ENCODE measurements at regions not wholly inside any gene's neighbourhood (a gene's known extent, or its start where the extent isn't known, plus 50 kb on each side); places are given as distances from the start of the nearest gene placed in this dataset.

DNA sequence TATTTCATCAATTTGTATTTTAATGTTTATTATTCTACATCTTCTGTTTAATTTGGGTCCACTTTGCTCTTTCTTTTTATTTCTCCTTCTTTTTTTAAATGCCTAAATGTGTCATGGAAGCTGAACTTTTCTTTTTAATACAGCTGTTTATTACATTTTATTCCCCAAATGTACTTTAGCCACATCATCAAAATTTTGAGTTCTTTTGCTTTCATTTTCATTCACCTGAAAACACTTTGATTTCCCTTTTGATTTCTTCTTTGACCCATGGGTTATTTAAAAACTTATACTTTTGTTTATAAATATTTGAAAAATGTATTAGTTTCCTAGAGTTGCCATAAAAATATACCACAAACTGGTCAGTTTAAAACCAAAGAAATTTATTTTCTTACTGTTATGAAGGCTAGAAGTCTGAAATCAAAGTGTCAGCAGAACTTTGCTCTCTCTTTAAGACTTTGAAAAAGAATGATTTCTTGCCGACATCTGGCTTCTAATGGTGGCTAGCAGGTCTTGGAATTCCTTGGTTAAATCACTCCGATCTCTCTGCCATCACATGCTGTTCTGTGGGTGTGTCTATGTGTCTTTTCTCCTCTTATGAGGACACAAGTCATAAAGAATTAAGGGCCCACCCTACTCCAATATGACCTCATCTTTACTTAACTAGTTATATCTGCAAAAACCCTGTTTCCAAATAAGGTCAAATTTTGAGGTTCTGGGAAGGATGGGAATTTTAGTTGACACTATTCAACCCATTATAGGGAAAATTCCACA is 225.5 kb downstream of the ANKRD7 start:
- Histone ChIP-seq H3K27me3 (ENCODE audit: low read depth) (0 out of 2 replicates have a peak, but pooled peaks cover 2% of the 10 kb centered on the region), H3K4me1 (no peaks in the 10 kb centered on the region), H3K36me3 (replicated peaks) (no peaks in the 10 kb centered on the region), H3K9me3 (no peaks in the 10 kb centered on the region), H3K4me3 (no peak overlapping the region)
- in situ Hi-C loops (cut with MboI; ENCODE audit: low sequenced_read_pairs): no loop called here
- DNase-seq (ENCODE audit: low spot score in 2 of 2): no peak

DNA sequence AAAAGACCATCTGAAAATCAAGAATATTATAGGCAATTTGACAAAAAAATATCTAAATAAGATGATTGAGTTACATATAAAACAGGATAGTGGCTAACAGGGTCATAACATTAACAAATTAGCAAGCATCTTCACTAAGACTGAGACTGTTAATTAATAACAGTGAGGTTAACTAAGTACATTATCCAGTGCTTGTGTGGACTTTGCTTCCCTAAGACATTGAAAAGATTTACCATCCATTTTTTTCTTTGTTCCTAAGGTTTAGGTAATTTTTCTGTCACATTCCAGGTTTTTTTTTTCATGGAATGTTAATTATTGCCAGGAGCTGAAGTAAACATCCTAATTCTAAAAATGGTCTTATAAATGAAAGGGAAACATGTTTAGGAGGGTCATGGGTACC is 227.6 kb downstream of the ANKRD7 start:
- Histone ChIP-seq H3K27me3 (ENCODE audit: low read depth) (0 out of 2 replicates have a peak, but pooled peaks cover 2% of the 10 kb centered on the region), H3K9me3 (no peaks in the 10 kb centered on the region), H3K36me3 (replicated peaks) (no peaks in the 10 kb centered on the region), H3K4me1 (no peaks in the 10 kb centered on the region), H3K4me3 (no peak overlapping the region)
- no peak for DNase-seq (ENCODE audit: low spot score in 2 of 2)
- in situ Hi-C loops (cut with MboI; ENCODE audit: low sequenced_read_pairs): no loop called here

DNA sequence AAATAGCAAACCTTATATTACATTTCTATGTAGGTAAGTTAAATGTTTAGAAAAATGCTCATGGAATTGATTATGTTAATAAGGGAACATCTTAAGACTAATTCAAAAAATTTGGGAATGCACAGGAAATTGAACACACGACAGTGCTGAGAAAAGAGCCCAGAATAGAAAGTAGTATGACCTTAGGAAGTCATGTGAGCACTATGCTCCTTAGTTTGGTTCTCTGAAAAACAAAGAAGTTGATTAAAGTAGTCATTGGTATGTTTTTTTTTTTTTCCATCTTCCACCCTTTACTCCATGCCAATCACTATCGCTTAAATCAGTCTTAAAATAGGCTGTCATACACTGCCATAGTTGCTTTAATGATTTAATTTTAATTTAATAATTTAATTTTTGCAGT is 242.9 kb downstream of the ANKRD7 start:
- no peaks in the 10 kb centered on the region for H3K4me1 ChIP-seq
- H3K27me3 ChIP-seq (ENCODE audit: low read depth): no peaks in the 10 kb centered on the region
- DNase-seq (ENCODE audit: low spot score in 2 of 2): no peak
- H3K4me3 ChIP-seq: no peak overlapping the region
- no peaks in the 10 kb centered on the region for H3K9me3 ChIP-seq
- H3K36me3 ChIP-seq (replicated peaks): no peaks in the 10 kb centered on the region
- in situ Hi-C loops (cut with MboI; ENCODE audit: low sequenced_read_pairs): no loop called here

DNA sequence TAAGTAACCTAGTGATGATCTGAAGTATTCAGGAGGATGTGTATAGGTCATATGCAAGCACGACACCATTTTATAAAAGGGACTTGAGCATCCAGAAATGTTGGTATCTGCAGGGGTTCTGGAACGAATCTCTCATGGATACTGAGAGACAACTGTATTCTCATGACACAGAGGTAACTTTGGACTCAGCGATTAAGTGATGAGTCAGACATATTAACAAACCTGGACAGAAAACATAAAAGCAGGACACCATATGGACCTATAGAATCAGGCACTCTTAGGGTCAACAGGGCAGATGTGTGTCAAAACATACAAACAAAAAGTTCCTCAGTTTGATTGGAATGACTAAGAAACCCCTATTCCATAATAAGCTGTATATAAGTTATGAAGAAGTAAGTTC is 248.1 kb downstream of the ANKRD7 start:
- DNase-seq (ENCODE audit: low spot score in 2 of 2): no peak
- Histone ChIP-seq H3K36me3 (replicated peaks) (no peaks in the 10 kb centered on the region), H3K9me3 (no peaks in the 10 kb centered on the region), H3K27me3 (ENCODE audit: low read depth) (no peaks in the 10 kb centered on the region), H3K4me3 (no peak overlapping the region), H3K4me1 (no peaks in the 10 kb centered on the region)
- in situ Hi-C loops (cut with MboI; ENCODE audit: low sequenced_read_pairs): no loop called here

DNA sequence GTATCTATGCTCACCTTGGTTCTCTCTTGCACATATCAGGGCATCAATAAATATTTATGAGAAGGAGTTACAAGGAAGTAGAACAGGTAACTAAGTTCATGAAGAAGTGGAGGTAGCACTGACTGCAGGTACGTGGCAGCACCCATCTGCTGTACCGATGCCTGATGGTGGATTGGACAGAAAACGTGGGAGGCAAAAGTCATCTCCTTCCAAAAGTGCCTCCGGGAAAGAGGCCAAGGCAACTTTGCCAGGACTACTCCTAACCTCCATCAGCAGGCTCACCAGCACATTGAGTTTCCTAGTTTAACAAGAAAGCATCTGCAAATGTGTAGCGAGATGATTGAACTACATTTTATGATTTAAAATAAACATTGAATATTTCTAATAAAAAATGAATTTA is 248.8 kb downstream of the ANKRD7 start:
- H3K27me3 ChIP-seq (ENCODE audit: low read depth): no peaks in the 10 kb centered on the region
- no peak overlapping the region for H3K4me3 ChIP-seq
- no peaks in the 10 kb centered on the region for H3K9me3 ChIP-seq
- H3K4me1 ChIP-seq: no peaks in the 10 kb centered on the region
- no peak for DNase-seq (ENCODE audit: low spot score in 2 of 2)
- no peaks in the 10 kb centered on the region for H3K36me3 ChIP-seq (replicated peaks)
- in situ Hi-C loops (cut with MboI; ENCODE audit: low sequenced_read_pairs): no loop called here

DNA sequence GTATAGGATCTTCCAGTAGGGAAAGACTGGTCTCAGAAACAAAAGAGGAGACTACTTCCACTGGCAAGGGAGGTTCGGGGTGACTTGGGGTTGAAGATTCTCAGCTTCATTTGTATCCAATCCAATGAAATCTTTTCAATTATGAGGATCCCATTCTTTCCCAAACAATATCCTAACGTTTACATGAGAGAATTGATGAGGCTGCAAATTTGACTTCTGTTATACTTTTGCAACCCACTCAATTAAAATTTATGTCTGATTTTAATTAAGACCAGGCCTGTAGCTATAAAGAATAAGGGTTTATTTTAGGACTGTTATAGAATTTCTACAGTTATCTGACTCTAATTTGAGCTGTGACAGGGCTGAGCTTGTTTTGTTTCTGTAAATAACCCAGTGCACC is 251.5 kb downstream of the ANKRD7 start:
- H3K4me1 ChIP-seq: no peaks in the 10 kb centered on the region
- DNase-seq (ENCODE audit: low spot score in 2 of 2): no peak
- in situ Hi-C loops (cut with MboI; ENCODE audit: low sequenced_read_pairs): no loop called here
- no peak overlapping the region for H3K4me3 ChIP-seq
- no peaks in the 10 kb centered on the region for H3K9me3 ChIP-seq
- H3K36me3 ChIP-seq (replicated peaks): no peaks in the 10 kb centered on the region
- H3K27me3 ChIP-seq (ENCODE audit: low read depth): no peaks in the 10 kb centered on the region

DNA sequence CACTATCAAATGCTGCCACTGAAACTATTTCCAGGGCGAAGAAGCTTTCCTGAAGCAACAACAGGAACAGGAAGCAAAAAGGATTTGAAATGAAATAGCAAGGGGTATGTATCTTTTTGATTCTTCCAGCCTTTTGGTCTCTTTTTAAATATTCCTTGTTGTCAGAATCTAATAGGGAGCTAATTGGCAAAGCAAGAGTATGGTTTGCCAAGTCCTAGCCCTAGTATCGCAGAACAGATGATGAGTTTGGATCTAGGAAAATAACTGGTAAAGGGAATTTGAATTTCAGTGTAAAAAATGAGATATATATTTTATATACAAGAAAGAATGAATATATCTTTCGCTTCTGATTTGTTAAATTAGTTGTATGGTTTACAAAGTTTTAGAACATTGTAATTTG is 252.5 kb downstream of the ANKRD7 start:
- in situ Hi-C loops (cut with MboI; ENCODE audit: low sequenced_read_pairs): no loop called here
- no peaks in the 10 kb centered on the region for H3K36me3 ChIP-seq (replicated peaks)
- H3K27me3 ChIP-seq (ENCODE audit: low read depth): no peaks in the 10 kb centered on the region
- no peak for DNase-seq (ENCODE audit: low spot score in 2 of 2)
- H3K9me3 ChIP-seq: no peaks in the 10 kb centered on the region
- H3K4me1 ChIP-seq: no peaks in the 10 kb centered on the region
- H3K4me3 ChIP-seq: no peak overlapping the region

DNA sequence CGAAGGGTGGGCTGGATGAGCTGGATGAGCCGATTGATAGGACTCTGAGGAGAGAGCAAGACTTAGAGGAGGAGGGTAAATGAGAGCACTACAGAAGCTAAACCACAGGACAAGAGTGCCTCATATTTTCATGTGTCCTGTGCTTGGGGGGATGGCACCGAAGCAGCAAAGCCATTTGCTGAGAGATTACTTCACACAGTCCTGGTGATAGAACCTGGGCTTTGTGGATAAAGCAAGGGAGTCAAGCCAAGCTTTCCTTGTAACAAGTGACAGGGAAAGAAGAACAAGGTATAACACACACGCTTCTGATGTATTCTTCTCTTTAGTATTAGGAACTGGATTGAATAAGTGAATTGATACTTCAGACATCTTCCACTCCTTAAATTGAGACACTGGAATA is 253.7 kb downstream of the ANKRD7 start:
- DNase-seq (ENCODE audit: low spot score in 2 of 2): no peak
- H3K27me3 ChIP-seq (ENCODE audit: low read depth): no peaks in the 10 kb centered on the region
- no peaks in the 10 kb centered on the region for H3K9me3 ChIP-seq
- no peak overlapping the region for H3K4me3 ChIP-seq
- in situ Hi-C loops (cut with MboI; ENCODE audit: low sequenced_read_pairs): no loop called here
- no peaks in the 10 kb centered on the region for H3K4me1 ChIP-seq
- H3K36me3 ChIP-seq (replicated peaks): no peaks in the 10 kb centered on the region

DNA sequence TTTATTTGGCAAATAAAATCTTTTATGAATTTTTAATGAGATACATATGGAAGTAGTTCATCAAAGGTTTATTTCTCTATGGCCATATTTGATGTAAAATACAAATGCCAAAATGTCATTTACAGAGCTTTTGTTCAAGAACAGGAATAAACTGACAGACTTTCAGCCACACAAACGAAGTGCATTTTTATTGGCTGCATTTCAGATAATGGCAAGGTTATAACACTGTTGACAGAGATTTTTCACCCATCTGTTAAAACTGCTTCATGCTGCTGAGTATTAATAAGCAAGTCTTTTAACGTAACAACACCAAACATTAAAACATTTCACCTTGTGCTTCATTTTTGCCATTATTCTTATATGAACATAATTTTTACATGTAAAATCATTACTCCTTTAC is 254.4 kb downstream of the ANKRD7 start:
- Histone ChIP-seq H3K4me1 (no peaks in the 10 kb centered on the region), H3K36me3 (replicated peaks) (no peaks in the 10 kb centered on the region), H3K9me3 (no peaks in the 10 kb centered on the region), H3K27me3 (ENCODE audit: low read depth) (no peaks in the 10 kb centered on the region), H3K4me3 (no peak overlapping the region)
- in situ Hi-C loops (cut with MboI; ENCODE audit: low sequenced_read_pairs): no loop called here
- no peak for DNase-seq (ENCODE audit: low spot score in 2 of 2)

DNA sequence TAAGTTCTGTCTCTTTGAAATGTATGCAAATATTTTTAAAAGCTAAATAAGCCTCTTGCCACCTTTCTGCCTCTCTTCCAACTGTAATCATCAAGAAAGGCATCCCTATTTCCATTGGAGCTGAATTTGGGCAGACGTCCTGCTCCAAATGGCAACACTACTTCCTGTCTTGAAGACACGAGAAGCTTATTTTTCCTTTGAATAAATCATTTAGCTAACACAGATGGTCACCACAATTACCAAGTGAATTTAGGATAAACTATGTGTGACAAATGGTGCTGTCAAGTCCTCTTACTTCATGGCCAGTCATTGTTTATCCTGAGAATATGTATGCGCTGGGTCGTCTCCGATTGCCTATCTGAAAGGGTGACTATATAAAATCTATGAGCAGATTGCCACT is 268.0 kb downstream of the ANKRD7 start:
- Histone ChIP-seq H3K27me3 (ENCODE audit: low read depth) (no peaks in the 10 kb centered on the region), H3K4me3 (no peak overlapping the region), H3K4me1 (no peaks in the 10 kb centered on the region), H3K36me3 (replicated peaks) (no peaks in the 10 kb centered on the region), H3K9me3 (no peaks in the 10 kb centered on the region)
- in situ Hi-C loops (cut with MboI; ENCODE audit: low sequenced_read_pairs): no loop called here
- DNase-seq (ENCODE audit: low spot score in 2 of 2): no peak

DNA sequence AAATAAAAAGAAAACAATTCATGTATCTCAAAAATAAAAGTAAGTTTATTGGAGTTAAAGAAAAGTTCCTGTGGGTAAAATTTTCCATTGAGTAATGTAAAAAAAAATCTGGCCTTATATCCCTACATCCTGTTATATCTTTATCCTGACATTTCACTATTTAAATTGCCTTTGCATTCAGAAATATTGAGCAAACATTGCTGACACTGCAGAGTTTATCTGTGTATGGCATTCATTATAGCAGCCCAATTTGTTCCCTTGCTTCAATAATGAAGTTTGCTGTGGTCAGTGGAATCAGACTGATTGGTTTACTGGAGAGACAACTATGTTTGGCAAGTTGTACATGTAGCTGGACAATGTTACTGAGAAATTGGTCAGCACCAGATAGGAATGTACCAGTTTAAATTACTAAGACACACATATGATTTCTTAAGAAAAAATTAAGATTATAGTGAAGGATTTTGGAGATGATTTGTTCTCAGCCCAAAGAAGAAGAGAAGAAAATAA is 271.7 kb downstream of the ANKRD7 start:
- in situ Hi-C loops (cut with MboI; ENCODE audit: low sequenced_read_pairs): no loop called here
- no peaks in the 10 kb centered on the region for H3K4me1 ChIP-seq
- no peaks in the 10 kb centered on the region for H3K27me3 ChIP-seq (ENCODE audit: low read depth)
- H3K4me3 ChIP-seq: no peak overlapping the region
- DNase-seq (ENCODE audit: low spot score in 2 of 2): no peak
- H3K9me3 ChIP-seq: no peaks in the 10 kb centered on the region
- H3K36me3 ChIP-seq (replicated peaks): no peaks in the 10 kb centered on the region

DNA sequence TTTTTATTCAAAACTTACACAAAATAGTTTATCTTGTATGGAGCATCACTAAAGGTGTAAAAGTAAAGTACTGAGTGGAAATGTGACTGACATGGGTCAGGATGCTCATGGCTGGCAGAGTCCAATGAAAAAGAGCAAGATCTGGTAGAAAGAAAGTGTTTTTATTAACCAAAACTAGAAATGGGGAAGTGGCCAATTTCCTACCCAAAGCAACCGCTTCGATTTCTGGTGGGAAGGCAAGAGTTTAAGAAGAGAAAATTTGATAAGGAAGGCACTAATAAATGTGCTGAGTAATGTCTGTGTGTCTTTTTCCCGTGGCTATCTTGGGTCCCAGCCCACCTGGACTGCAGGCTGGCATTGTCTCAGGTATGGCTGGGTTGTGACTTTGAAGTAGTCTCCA is 277.7 kb downstream of the ANKRD7 start:
- in situ Hi-C loops (cut with MboI; ENCODE audit: low sequenced_read_pairs): no loop called here
- no peaks in the 10 kb centered on the region for H3K36me3 ChIP-seq (replicated peaks)
- H3K27me3 ChIP-seq (ENCODE audit: low read depth): no peaks in the 10 kb centered on the region
- H3K4me3 ChIP-seq: no peak overlapping the region
- DNase-seq (ENCODE audit: low spot score in 2 of 2): no peak
- no peaks in the 10 kb centered on the region for H3K9me3 ChIP-seq
- H3K4me1 ChIP-seq: no peaks in the 10 kb centered on the region

DNA sequence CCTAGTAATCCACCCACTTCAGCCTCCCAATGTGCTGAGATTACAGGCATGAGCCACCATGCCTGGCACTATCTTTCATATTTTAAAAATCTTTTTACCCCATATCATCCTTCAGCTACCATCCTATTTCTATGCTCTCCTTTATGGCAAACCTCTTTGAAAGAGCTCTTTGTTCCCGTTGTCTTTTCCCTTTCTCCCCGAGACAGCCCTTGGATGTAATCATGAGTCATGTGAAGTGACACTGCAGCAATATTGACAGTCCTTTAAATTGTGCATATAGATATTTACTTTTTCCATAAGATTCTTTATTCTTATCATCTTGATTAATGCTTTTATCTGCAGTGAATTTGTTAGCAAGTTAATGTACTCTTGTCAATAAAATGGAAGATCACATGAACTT is 286.6 kb downstream of the ANKRD7 start:
- no peaks in the 10 kb centered on the region for H3K36me3 ChIP-seq (replicated peaks)
- DNase-seq (ENCODE audit: low spot score in 2 of 2): no peak
- no peaks in the 10 kb centered on the region for H3K27me3 ChIP-seq (ENCODE audit: low read depth)
- in situ Hi-C loops (cut with MboI; ENCODE audit: low sequenced_read_pairs): no loop called here
- H3K4me3 ChIP-seq: no peak overlapping the region
- H3K4me1 ChIP-seq: no peaks in the 10 kb centered on the region
- no peaks in the 10 kb centered on the region for H3K9me3 ChIP-seq

DNA sequence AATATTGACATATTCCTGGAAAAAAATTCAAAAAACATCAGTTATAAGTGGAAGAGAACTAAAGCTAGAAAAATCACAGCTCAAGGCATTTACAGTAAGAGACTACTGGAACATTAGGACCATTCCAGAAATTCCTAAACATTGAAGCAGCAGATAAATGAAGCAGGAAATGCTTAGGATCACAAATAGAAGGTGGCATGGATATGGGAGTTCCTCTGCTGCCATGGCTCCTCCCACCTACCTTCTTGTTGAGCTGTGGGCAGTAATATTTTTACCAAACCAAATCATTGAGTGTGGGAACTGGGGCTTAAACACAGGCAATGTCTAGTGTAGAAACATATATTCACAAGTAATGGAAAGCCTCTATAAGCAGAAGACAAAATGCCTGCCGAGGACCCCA is 292.8 kb downstream of the ANKRD7 start:
- Histone ChIP-seq H3K4me3 (no peak overlapping the region), H3K27me3 (ENCODE audit: low read depth) (no peaks in the 10 kb centered on the region), H3K9me3 (no peaks in the 10 kb centered on the region), H3K4me1 (no peaks in the 10 kb centered on the region), H3K36me3 (replicated peaks) (no peaks in the 10 kb centered on the region)
- no peak for DNase-seq (ENCODE audit: low spot score in 2 of 2)
- in situ Hi-C loops (cut with MboI; ENCODE audit: low sequenced_read_pairs): no loop called here

DNA sequence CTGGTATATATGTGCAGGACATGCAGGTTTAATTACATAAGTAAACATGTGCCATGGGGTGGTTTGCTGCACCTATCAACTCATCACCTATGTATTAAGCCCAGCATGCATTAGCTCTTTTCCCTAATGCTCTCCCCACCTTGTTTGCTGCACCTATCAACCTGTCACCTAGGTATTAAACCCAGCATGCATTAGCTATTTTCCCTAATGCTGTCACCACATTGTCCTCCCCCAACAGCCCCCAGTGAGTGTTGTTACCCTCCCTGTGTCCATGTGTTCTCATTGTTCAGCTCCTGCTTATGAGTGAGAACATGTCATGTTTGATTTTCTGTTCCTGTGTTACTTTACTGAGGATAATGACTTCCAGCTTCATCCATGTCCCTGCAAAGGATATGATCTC is 300.5 kb downstream of the ANKRD7 start:
- H3K4me3 ChIP-seq: no peak overlapping the region
- DNase-seq (ENCODE audit: low spot score in 2 of 2): no peak
- no peaks in the 10 kb centered on the region for H3K36me3 ChIP-seq (replicated peaks)
- in situ Hi-C loops (cut with MboI; ENCODE audit: low sequenced_read_pairs): no loop called here
- H3K9me3 ChIP-seq: no peaks in the 10 kb centered on the region
- H3K4me1 ChIP-seq: no peaks in the 10 kb centered on the region
- H3K27me3 ChIP-seq (ENCODE audit: low read depth): no peaks in the 10 kb centered on the region
